Activated CD8-positive, alpha-beta memory T cell treated with anti-CD3 and anti-CD28 coated beads, Interleukin-2, amount 10 ng/mL, durations not matched to agents 7 days and 5 days (primary cell): ENCODE measurements at regions not wholly inside any gene's neighbourhood (a gene's known extent, or its start where the extent isn't known, plus 50 kb on each side); places are given as distances from the start of the nearest gene placed in this dataset.

Source experiments
- ATAC-seq: fragments of 150-1000 bp; cut with Tn5 transposase; one replicate; pipeline ENCODE4 v1.10.0; 2021; ENCODE audit warnings: moderate library complexity
- CTCF ChIA-PET: fragments of 350-600 bp; sonication (Branson Sonifier 250); formaldehyde crosslinking; loops from one replicate; lab custom pipeline; 2021; ENCODE audit warnings: antibody characterized with exemption; lab: Charles Lee
- DNase-seq: peaks from one replicate; pipeline ENCODE4 v3.0.0-alpha.2; 2020
- H3K27ac Mint-ChIP-seq: one replicate; pipeline ENCODE4 v1.8.0; 2021; ENCODE audit warnings: mild to moderate bottlenecking, mixed read lengths
- H3K27me3 Mint-ChIP-seq: one replicate; pipeline ENCODE4 v1.8.0; 2021; ENCODE audit warnings: mixed read lengths
- H3K36me3 Mint-ChIP-seq: one replicate; pipeline ENCODE4 v1.8.0; 2021; ENCODE audit warnings: mild to moderate bottlenecking, mixed read lengths
- H3K4me1 Mint-ChIP-seq: one replicate; pipeline ENCODE4 v1.8.0; 2021; ENCODE audit warnings: mixed read lengths
- H3K4me3 Mint-ChIP-seq: one replicate; pipeline ENCODE4 v1.8.0; 2021; ENCODE audit warnings: mild to moderate bottlenecking, moderate library complexity, mixed read lengths
- H3K9me3 Mint-ChIP-seq: one replicate; pipeline ENCODE4 v1.8.0; 2022; ENCODE audit warnings: low read depth, mixed read lengths

GRCh38 chr7:45975847-45976484 is 54.9 kb upstream of the IGFBP3 start:
- DNase-seq (no peak), ATAC-seq (no peak)
- no peaks in the 10 kb centered on the region for H3K27me3 Mint-ChIP-seq
- H3K36me3 Mint-ChIP-seq: no peaks in the 10 kb centered on the region
- CTCF ChIA-PET: interaction anchor here (1.0 kb wide), 1 partner anchor 9 kb away, joined by 3 read pairs; no protein-coding TSS in a partner anchor
- H3K27ac Mint-ChIP-seq: no peak overlapping the region
- H3K4me1 Mint-ChIP-seq: peaks cover 5% of the 10 kb centered on the region
- H3K9me3 Mint-ChIP-seq: no peaks in the 10 kb centered on the region
- no peak overlapping the region for H3K4me3 Mint-ChIP-seq

GRCh38 chr7:45975367-45975766 is 54.3 kb upstream of the IGFBP3 start:
- H3K27ac Mint-ChIP-seq: no peak overlapping the region
- no peaks in the 10 kb centered on the region for H3K27me3 Mint-ChIP-seq
- ATAC-seq: no peak
- no peak for DNase-seq
- H3K4me1 Mint-ChIP-seq: peaks cover 5% of the 10 kb centered on the region
- no peak overlapping the region for H3K4me3 Mint-ChIP-seq
- CTCF ChIA-PET: no interaction called here
- H3K9me3 Mint-ChIP-seq: no peaks in the 10 kb centered on the region
- no peaks in the 10 kb centered on the region for H3K36me3 Mint-ChIP-seq

GRCh38 chr7:45974540-45975360 is 53.7 kb upstream of the IGFBP3 start:
- H3K9me3 Mint-ChIP-seq: no peaks in the 10 kb centered on the region
- no peak for DNase-seq
- ATAC-seq: no peak
- H3K27me3 Mint-ChIP-seq: no peaks in the 10 kb centered on the region
- H3K4me3 Mint-ChIP-seq: no peak overlapping the region
- H3K27ac Mint-ChIP-seq: no peak overlapping the region
- peaks cover 5% of the 10 kb centered on the region for H3K4me1 Mint-ChIP-seq
- CTCF ChIA-PET: no interaction called here
- H3K36me3 Mint-ChIP-seq: no peaks in the 10 kb centered on the region

- ATAC-seq (no peak), DNase-seq (no peak)
- no peak overlapping the region for H3K4me3 Mint-ChIP-seq
- H3K9me3 Mint-ChIP-seq: no peaks in the 10 kb centered on the region
- CTCF ChIA-PET: no interaction called here
- no peak overlapping the region for H3K27ac Mint-ChIP-seq
- H3K36me3 Mint-ChIP-seq: no peaks in the 10 kb centered on the region
- no peaks in the 10 kb centered on the region for H3K27me3 Mint-ChIP-seq
- peaks cover 5% of the 10 kb centered on the region for H3K4me1 Mint-ChIP-seq
These were observed 52.9 kb upstream of the IGFBP3 start for GRCh38 chr7:45973725-45974532.

DNA sequence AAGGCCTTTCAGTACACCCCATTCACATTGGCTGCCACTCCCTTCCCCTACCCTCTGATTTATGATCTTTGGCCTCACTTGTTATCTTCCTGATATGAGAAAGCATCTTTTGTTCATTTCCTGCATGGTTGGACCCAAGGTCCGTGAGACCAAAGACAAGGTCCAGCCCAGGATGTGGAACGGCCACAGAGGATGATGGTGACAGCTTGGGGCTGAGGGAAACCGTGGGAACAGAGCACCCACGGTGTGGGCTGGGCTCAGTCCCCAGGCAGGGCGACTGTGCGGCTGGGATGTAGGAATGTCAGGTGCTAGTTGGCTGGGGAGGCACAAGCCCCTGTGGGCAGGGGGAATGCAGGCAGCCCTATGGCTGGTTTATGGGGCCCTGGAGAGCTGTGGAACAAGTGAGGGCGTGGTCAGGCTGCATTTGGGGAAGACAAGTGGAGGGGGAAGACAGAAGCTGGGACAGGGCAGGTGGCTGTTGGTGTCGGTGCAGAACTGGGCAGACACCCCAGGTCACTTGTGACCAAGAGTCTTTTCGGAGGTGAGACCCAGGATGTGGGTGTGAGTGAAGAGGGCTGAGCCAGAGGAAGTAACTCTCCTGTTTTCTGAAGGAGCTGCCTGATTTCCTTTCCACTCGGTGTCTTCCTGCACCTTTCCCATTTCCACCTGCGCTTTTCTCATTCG is 51.7 kb upstream of the IGFBP3 start:
- ATAC-seq: peak; percentile 23
- CTCF ChIA-PET: no interaction called here
- Mint-ChIP-seq H3K4me3 (no peak overlapping the region), H3K9me3 (no peaks in the 10 kb centered on the region), H3K27ac (no peak overlapping the region), H3K36me3 (no peaks in the 10 kb centered on the region), H3K4me1 (peaks cover 5% of the 10 kb centered on the region), H3K27me3 (no peaks in the 10 kb centered on the region)
- DNase-seq: no peak

DNA sequence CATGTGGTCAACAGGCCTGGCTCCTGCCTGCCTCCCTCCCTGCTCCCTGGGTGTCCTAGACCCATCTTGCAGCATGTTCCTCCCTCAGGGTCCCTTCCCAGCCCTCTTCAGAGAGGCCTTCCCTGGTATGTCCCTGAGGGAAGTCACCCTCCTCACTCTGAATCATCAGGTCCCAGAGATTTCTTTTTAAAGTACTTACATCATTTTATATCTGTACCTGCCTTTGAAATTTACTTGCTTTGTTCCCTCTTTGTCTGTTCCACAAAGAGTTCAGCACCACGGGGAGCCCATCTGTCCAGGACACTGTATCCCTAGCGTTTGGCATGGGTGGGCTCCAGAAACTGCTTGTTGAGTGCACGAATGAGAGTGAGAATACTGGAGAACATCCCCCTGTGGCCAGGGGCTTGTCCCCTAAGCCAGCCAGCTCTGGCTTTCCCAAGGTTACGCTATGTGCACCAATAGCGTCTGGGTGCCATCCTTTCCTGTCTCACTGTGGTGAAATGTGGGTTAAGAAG is 50.6 kb upstream of the IGFBP3 start:
- CTCF ChIA-PET: no interaction called here
- Mint-ChIP-seq H3K4me1 (peaks cover 5% of the 10 kb centered on the region), H3K9me3 (no peaks in the 10 kb centered on the region), H3K27ac (no peak overlapping the region), H3K27me3 (no peaks in the 10 kb centered on the region), H3K36me3 (no peaks in the 10 kb centered on the region), H3K4me3 (no peak overlapping the region)
- ATAC-seq (no peak), DNase-seq (no peak)

DNA sequence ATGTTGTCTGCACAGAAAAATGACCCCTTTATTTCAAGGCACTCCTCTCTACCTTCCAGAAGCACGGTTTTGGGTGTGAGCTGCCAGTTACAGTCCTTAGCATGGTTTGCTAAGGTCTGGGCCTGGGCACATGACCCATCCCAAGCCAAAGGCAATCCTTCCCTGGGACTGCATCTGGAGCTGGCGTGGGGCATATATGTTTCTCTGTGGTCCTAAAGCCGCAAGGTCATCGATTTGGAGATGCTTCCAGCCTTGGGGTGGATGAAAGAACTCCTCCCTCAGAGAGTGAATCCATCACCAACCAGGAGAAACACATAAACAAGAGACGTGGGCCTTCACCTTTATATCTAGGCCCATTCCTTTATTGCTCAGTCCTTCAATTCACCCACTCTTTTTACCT is 50.1 kb upstream of the IGFBP3 start:
- DNase-seq (no peak), ATAC-seq (no peak)
- no peak overlapping the region for H3K27ac Mint-ChIP-seq
- H3K36me3 Mint-ChIP-seq: no peaks in the 10 kb centered on the region
- H3K4me3 Mint-ChIP-seq: no peak overlapping the region
- no peaks in the 10 kb centered on the region for H3K9me3 Mint-ChIP-seq
- no peaks in the 10 kb centered on the region for H3K27me3 Mint-ChIP-seq
- CTCF ChIA-PET: no interaction called here
- H3K4me1 Mint-ChIP-seq: peaks cover 5% of the 10 kb centered on the region
